Lower leg skin (tissue), 4 donors: ENCODE measurements at regions not wholly inside any gene's neighbourhood (a gene's known extent, or its start where the extent isn't known, plus 50 kb on each side); places are given as distances from the start of the nearest gene placed in this dataset.

Experiments
- DNase-seq, 2 donors: peaks; one replicate each; pipeline ENCODE4 v3.0.0-alpha.2; 2019; ENCODE audit warnings: low spot score in 2 of 2
- H3K4me3 ChIP-seq: fragments of 200-600 bp; sonication (generic); 2 replicates; pipeline ENCODE4 v1.5.1; 2017; ENCODE audit warnings: mild to moderate bottlenecking, low read depth; ENCODE audit not compliant: poor library complexity, severe bottlenecking
- POLR2A ChIP-seq, 2 donors: fragments of 450-650 bp; IDR thresholded peaks; one replicate each; pipeline ENCODE4 v1.6.1; 2016 to 2017; ENCODE audit warnings: antibody characterized with exemption in 2 of 2, mild to moderate bottlenecking in 1 of 2, moderate library complexity in 1 of 2
- WGBS, 2 donors: methylation state at CpG; one replicate each; pipeline ENCODE4 v1.1.5; 2018; 5-methylcytosine and 5-hydroxymethylcytosine counted together
- intact Hi-C: fragments of 100-400 bp; cut with DNase I; formaldehyde crosslinking; loops from one replicate; pipeline ENCODE4 v1.15.0; 2023; ENCODE audit warnings: low total_unique reads
- TF ChIP-seq, protein P1 (sequence below), 3 donors: fragments of 450-650 bp; IDR thresholded peaks; one replicate each; pipeline ENCODE4 v1.5.1; 2016; ENCODE audit warnings: antibody characterized with exemption in 3 of 3, mild to moderate bottlenecking in 3 of 3, moderate library complexity in 2 of 3

- no peak for DNase-seq
- TF ChIP-seq, protein P1, sequence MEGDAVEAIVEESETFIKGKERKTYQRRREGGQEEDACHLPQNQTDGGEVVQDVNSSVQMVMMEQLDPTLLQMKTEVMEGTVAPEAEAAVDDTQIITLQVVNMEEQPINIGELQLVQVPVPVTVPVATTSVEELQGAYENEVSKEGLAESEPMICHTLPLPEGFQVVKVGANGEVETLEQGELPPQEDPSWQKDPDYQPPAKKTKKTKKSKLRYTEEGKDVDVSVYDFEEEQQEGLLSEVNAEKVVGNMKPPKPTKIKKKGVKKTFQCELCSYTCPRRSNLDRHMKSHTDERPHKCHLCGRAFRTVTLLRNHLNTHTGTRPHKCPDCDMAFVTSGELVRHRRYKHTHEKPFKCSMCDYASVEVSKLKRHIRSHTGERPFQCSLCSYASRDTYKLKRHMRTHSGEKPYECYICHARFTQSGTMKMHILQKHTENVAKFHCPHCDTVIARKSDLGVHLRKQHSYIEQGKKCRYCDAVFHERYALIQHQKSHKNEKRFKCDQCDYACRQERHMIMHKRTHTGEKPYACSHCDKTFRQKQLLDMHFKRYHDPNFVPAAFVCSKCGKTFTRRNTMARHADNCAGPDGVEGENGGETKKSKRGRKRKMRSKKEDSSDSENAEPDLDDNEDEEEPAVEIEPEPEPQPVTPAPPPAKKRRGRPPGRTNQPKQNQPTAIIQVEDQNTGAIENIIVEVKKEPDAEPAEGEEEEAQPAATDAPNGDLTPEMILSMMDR (IDR thresholded peaks at IDR 0.05) = no peak
- no peak for TF ChIP-seq POLR2A (IDR thresholded peaks at IDR 0.05)
- 86 to 95% methylated on average over 5 of the region's 5 CpGs for WGBS, 2 donors
- intact Hi-C loops = no loop called here
- H3K4me3 ChIP-seq = no peak overlapping the region
Observed at GRCh38 chr9:1876891-1877496, 138.2 kb upstream of the SMARCA2 start.

DNA sequence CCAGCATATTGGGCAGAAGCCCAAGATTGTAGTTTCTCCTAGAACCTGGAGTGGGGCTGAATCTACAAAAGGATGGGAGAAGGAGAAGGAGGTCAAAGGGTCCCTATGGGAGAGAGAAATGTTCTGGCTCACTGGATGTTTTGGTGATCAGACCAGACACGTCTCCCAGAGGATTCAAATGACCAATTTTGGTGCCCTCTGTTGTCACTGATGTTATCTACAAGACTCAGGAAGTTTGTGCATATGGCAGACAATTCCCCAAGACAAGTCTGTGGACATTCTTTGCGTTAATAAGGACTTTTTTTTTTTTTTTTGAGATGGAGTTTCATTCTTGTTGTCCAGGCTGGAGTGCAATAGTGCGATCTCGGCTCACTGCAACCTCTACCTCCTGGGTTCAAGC is 137.2 kb upstream of the SMARCA2 start:
- intact Hi-C loops = no loop called here
- H3K4me3 ChIP-seq = no peak overlapping the region
- DNase-seq = no peak
- TF ChIP-seq, protein P1 (IDR thresholded peaks at IDR 0.05) = no peak
- TF ChIP-seq POLR2A (IDR thresholded peaks at IDR 0.05) = no peak
- WGBS, 2 donors = 77 to 90% methylated on average over 4 of the region's 4 CpGs

GRCh38 chr9:1878811-1879210 is 136.3 kb upstream of the SMARCA2 start:
- no peak for DNase-seq
- WGBS, 2 donors = 83 to 89% methylated on average over 3 of the region's 3 CpGs
- intact Hi-C loops = no loop called here
- no peak overlapping the region for H3K4me3 ChIP-seq
- TF ChIP-seq POLR2A (IDR thresholded peaks at IDR 0.05) = no peak
- TF ChIP-seq, protein P1 (IDR thresholded peaks at IDR 0.05) = no peak

- H3K4me3 ChIP-seq = no peak overlapping the region
- DNase-seq = no peak
- intact Hi-C loops = no loop called here
- no peak for TF ChIP-seq POLR2A (IDR thresholded peaks at IDR 0.05)
- TF ChIP-seq, protein P1 (IDR thresholded peaks at IDR 0.05) = no peak
- WGBS, 2 donors = 87 to 92% methylated on average over 4 of the region's 4 CpGs
Observed at GRCh38 chr9:1879501-1879900, 135.6 kb upstream of the SMARCA2 start.

GRCh38 chr9:1880038-1880565 is 135.0 kb upstream of the SMARCA2 start:
- intact Hi-C loops = no loop called here
- TF ChIP-seq, protein P1 (IDR thresholded peaks at IDR 0.05) = no peak
- no peak for TF ChIP-seq POLR2A (IDR thresholded peaks at IDR 0.05)
- 87 to 91% methylated on average over 4 of the region's 4 CpGs for WGBS, 2 donors
- no peak for DNase-seq
- H3K4me3 ChIP-seq = no peak overlapping the region
